ENCODE measurements at regions not wholly inside any gene's neighbourhood (a gene's known extent, or its start where the extent isn't known, plus 50 kb on each side); places are given as distances from the start of the nearest gene placed in this dataset.

DNA sequence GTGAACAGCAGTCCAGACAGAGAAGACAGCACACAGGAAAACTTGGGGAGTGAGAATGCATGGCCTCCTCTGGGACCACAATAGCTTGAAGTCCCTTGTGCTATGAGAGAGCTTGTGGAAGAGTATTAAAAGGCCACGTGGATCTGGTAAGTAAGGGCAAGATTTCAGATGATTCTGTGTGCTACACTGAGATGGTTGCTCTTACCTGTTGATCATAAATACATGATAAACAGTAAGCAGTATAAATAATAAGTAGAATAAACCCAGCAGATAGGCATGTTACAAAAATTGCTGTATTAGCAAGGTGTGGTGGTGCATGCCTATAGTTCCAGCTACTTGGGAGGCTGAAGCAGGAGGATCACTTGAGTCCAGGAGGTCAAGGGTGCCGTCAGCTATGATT lies 150.4 kb upstream of the ZC3H11B start:
- no peak for DNase-seq
- H3K9me3 ChIP-seq = no peaks in the 10 kb centered on the region
- no peaks in the 10 kb centered on the region for H3K36me3 ChIP-seq (ENCODE audit: insufficient read depth in 1 of 2, low read depth in 1 of 2)
- TF ChIP-seq, protein P1, sequence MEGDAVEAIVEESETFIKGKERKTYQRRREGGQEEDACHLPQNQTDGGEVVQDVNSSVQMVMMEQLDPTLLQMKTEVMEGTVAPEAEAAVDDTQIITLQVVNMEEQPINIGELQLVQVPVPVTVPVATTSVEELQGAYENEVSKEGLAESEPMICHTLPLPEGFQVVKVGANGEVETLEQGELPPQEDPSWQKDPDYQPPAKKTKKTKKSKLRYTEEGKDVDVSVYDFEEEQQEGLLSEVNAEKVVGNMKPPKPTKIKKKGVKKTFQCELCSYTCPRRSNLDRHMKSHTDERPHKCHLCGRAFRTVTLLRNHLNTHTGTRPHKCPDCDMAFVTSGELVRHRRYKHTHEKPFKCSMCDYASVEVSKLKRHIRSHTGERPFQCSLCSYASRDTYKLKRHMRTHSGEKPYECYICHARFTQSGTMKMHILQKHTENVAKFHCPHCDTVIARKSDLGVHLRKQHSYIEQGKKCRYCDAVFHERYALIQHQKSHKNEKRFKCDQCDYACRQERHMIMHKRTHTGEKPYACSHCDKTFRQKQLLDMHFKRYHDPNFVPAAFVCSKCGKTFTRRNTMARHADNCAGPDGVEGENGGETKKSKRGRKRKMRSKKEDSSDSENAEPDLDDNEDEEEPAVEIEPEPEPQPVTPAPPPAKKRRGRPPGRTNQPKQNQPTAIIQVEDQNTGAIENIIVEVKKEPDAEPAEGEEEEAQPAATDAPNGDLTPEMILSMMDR (IDR thresholded peaks at IDR 0.05) = no peak
- WGBS, 3 donors = 70 to 77% (median 77%) methylated on average over 2 of the region's 2 CpGs
- ATAC-seq = no peak
- H3K27ac ChIP-seq = no peak overlapping the region
- H3K4me1 ChIP-seq = no peaks in the 10 kb centered on the region
- H3K27me3 ChIP-seq (ENCODE audit: insufficient read depth in 3 of 3, low read length in 2 of 3) = no peaks in the 10 kb centered on the region
- intact Hi-C loops (cut with DNase I) = no loop called here
- no peak overlapping the region for H3K4me3 ChIP-seq

DNA sequence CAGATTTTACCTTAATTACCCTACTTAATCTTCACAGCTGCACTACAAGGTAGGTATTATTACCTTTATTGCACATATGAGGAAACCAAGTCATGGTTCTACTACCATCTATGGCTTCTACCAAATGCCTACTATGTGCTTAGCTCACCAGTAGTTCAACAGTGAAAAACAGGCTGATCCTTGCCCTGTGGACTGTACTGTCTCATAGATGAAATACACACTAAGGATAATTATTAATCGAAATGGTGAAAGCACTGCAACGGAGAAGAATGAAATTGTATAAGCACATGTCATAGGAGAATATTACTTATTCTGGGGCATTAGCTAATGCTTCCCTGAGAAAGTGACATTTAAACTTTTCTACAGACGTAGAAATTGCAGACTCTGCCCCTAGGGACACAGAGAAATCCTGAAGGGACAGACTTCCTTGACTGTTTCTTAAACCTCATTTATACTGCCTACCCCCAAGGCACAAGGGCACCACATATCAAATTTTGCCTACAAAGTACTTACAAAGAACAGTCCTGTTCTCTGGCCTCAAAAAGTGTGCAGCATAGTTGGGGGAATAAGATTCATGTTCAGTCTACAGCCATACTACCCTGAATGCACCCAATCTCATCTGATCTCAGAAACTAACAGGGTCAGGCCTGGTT lies 148.4 kb upstream of the ZC3H11B start:
- Histone ChIP-seq H3K9me3 (no peaks in the 10 kb centered on the region), H3K27ac (no peak overlapping the region), H3K4me1 (no peaks in the 10 kb centered on the region), H3K4me3 (no peak overlapping the region), H3K36me3 (ENCODE audit: insufficient read depth in 1 of 2, low read depth in 1 of 2) (no peaks in the 10 kb centered on the region), H3K27me3 (ENCODE audit: insufficient read depth in 3 of 3, low read length in 2 of 3) (no peaks in the 10 kb centered on the region)
- no peak for ATAC-seq
- TF ChIP-seq, protein P1 (IDR thresholded peaks at IDR 0.05) = no peak
- WGBS, 3 donors = 40 to 53% (median 50%) methylated on average over 3 of the region's 3 CpGs
- DNase-seq = no peak
- intact Hi-C loops (cut with DNase I) = no loop called here

DNA sequence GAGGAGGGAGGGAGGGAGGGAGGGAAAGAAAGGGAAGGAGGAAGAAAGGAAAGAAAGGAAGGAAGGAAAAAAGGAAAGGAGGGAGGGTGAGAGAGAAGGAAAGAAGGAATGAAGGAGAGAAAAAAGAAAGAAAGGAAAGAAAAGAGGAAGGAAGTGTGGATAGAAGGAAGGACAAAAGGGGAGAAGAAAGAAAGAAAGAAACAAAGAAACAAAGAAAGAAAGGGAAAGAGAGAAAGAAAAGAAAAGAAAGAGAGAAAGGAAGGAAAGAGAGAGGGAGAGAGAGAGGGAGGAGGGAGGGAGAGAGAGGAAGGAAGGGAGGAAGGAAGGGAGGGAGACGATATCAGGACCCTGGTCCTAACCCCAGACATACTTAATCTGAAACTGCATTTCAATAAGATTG lies 146.2 kb upstream of the ZC3H11B start:
- Histone ChIP-seq H3K4me3 (no peak overlapping the region), H3K36me3 (ENCODE audit: insufficient read depth in 1 of 2, low read depth in 1 of 2) (no peaks in the 10 kb centered on the region), H3K27me3 (ENCODE audit: insufficient read depth in 3 of 3, low read length in 2 of 3) (no peaks in the 10 kb centered on the region), H3K4me1 (no peaks in the 10 kb centered on the region), H3K9me3 (no peaks in the 10 kb centered on the region), H3K27ac (no peak overlapping the region)
- WGBS, 3 donors = 20 to 59% (median 37%) methylated on average over 1 of the region's 1 CpG
- intact Hi-C loops (cut with DNase I) = no loop called here
- no peak for ATAC-seq
- DNase-seq = no peak
- TF ChIP-seq, protein P1 (IDR thresholded peaks at IDR 0.05) = no peak

DNA sequence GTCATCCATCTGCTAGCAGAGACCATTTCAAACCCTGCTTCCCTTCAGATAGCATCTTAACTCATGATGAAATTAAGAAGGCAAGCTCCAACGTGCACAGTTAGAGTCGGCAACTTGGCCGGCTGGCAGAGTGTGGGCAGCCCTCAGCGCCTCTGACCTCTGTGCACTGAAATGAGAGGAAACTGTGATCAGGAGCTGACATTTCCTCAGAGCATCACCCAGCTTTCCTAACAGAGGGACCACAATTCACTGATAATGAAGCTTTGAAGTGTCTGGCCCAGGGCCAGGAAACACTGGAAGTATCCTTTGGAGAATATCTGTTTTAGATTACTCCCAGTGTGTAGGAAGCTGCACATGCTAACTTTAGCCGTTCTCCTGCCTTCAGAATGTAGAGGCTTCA lies 145.0 kb upstream of the ZC3H11B start:
- intact Hi-C loops (cut with DNase I) = no loop called here
- Histone ChIP-seq H3K27me3 (ENCODE audit: insufficient read depth in 3 of 3, low read length in 2 of 3) (no peaks in the 10 kb centered on the region), H3K9me3 (no peaks in the 10 kb centered on the region), H3K4me3 (no peak overlapping the region), H3K4me1 (no peaks in the 10 kb centered on the region), H3K27ac (no peak overlapping the region), H3K36me3 (ENCODE audit: insufficient read depth in 1 of 2, low read depth in 1 of 2) (no peaks in the 10 kb centered on the region)
- 40 to 57% (median 56%) methylated on average over 5 of the region's 5 CpGs for WGBS, 3 donors
- no peak for ATAC-seq
- no peak for DNase-seq
- TF ChIP-seq, protein P1 (IDR thresholded peaks at IDR 0.05) = no peak

DNA sequence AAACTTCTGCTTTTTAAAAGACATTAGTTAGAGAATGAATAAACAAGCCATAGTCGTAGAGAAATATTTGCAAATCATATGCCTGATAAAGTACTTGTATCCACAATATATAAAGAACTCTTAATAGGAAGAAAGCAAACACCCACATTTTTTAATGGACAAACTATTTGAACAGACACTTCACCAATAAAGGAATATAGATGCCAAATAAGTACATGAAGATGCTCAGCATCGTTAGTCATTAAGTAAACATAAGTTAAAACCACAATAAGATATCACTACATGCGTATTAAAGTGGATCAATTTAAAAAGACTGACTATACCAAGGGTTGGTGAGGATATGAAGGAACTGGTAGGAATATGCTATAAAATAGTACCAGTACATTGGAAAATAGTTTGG lies 142.3 kb upstream of the ZC3H11B start:
- TF ChIP-seq, protein P1 (IDR thresholded peaks at IDR 0.05) = no peak
- Histone ChIP-seq H3K9me3 (no peaks in the 10 kb centered on the region), H3K27me3 (ENCODE audit: insufficient read depth in 3 of 3, low read length in 2 of 3) (no peaks in the 10 kb centered on the region), H3K27ac (no peak overlapping the region), H3K4me1 (no peaks in the 10 kb centered on the region), H3K36me3 (ENCODE audit: insufficient read depth in 1 of 2, low read depth in 1 of 2) (no peaks in the 10 kb centered on the region), H3K4me3 (no peak overlapping the region)
- ATAC-seq = no peak
- 93 to 96% (median 96%) methylated on average over 3 of the region's 3 CpGs for WGBS, 3 donors
- no peak for DNase-seq
- intact Hi-C loops (cut with DNase I) = no loop called here

Measured in psoas muscle (tissue), 7 donors.